Middle frontal gyrus (tissue), 1 donor: ENCODE measurements at regions not wholly inside any gene's neighbourhood (a gene's known extent, or its start where the extent isn't known, plus 50 kb on each side); places are given as distances from the start of the nearest gene placed in this dataset.

Experiments
- DNase-seq: peaks from one replicate; pipeline ENCODE4 v3.0.0-alpha.2; 2015; ENCODE audit warnings: low spot score; ENCODE audit errors: extremely low spot score

GRCh38 chr3:83513677-83514076 lies 1445.1 kb upstream of the CADM2 start:
- no peak for DNase-seq

- no peak for DNase-seq
These were observed 1444.5 kb upstream of the CADM2 start for GRCh38 chr3:83514130-83514914.

- DNase-seq = no peak
These were observed 1443.7 kb upstream of the CADM2 start for GRCh38 chr3:83515123-83515522.

GRCh38 chr3:83523470-83524073 lies 1435.2 kb upstream of the CADM2 start:
- DNase-seq = no peak

GRCh38 chr3:83524901-83525300 lies 1433.9 kb upstream of the CADM2 start:
- no peak for DNase-seq

- no peak for DNase-seq
These were observed 1399.7 kb upstream of the CADM2 start for GRCh38 chr3:83559082-83559481.

GRCh38 chr3:83567935-83568334 lies 1390.9 kb upstream of the CADM2 start:
- no peak for DNase-seq

GRCh38 chr3:83581546-83581945 lies 1377.2 kb upstream of the CADM2 start:
- no peak for DNase-seq

GRCh38 chr3:83601704-83602103 lies 1357.1 kb upstream of the CADM2 start:
- no peak for DNase-seq

- no peak for DNase-seq
These were observed 1336.3 kb upstream of the CADM2 start for GRCh38 chr3:83622526-83622925.

GRCh38 chr3:83625261-83625660 lies 1333.5 kb upstream of the CADM2 start:
- no peak for DNase-seq

GRCh38 chr3:83628471-83628870 lies 1330.3 kb upstream of the CADM2 start:
- no peak for DNase-seq

GRCh38 chr3:83632526-83632925 lies 1326.3 kb upstream of the CADM2 start:
- DNase-seq = no peak

GRCh38 chr3:83633758-83634157 lies 1325.0 kb upstream of the CADM2 start:
- DNase-seq = no peak

- DNase-seq = no peak
These were observed 1309.1 kb upstream of the CADM2 start for GRCh38 chr3:83649692-83650091.

- no peak for DNase-seq
These were observed 1303.7 kb upstream of the CADM2 start for GRCh38 chr3:83655083-83655482.

GRCh38 chr3:83662381-83662960 lies 1296.3 kb upstream of the CADM2 start:
- DNase-seq = no peak

- DNase-seq = no peak
These were observed 1288.4 kb upstream of the CADM2 start for GRCh38 chr3:83670416-83670815.

GRCh38 chr3:83683937-83684598 lies 1274.7 kb upstream of the CADM2 start:
- DNase-seq = no peak

- no peak for DNase-seq
These were observed 1252.1 kb upstream of the CADM2 start for GRCh38 chr3:83706669-83707068.

GRCh38 chr3:83715307-83715706 lies 1243.5 kb upstream of the CADM2 start:
- no peak for DNase-seq

GRCh38 chr3:83729576-83729975 lies 1229.2 kb upstream of the CADM2 start:
- no peak for DNase-seq
